K562 (cell line): ENCODE measurements at regions not wholly inside any gene's neighbourhood (a gene's known extent, or its start where the extent isn't known, plus 50 kb on each side); places are given as distances from the start of the nearest gene placed in this dataset.

Experiments used
- ATAC-seq: fragments of 200-7000 bp; cut with Tn5 transposase; 3 replicates; pipeline ENCODE4 v1.9.1; 2020; ENCODE audit warnings: moderate library complexity
- BruUV-seq: library from RNA; stranded (reverse); fragments of 400-500 nt; replicated peaks from 2 replicates; lab custom pipeline; 2021; lab: Mats Ljungman, UMichigan
- CTCF ChIA-PET: fragments of 300-600 bp; formaldehyde crosslinking; extraction: SDS; loops from one replicate; lab custom pipeline; 2021; ENCODE audit warnings: low intra/inter-chr PET ratio; lab: Yijun Ruan, JAX
- POLR2A ChIA-PET: fragments of 300-600, 350-650 bp; sonication (Branson Sonifier 250); formaldehyde crosslinking; extraction: SDS; loops from one replicate; lab custom pipeline; 2021; ENCODE audit warnings: antibody characterized with exemption, inconsistent platforms; lab: Yijun Ruan, JAX
- DNase-seq, 4 experiments: peaks; one replicate each; pipeline versions ENCODE4 v3.0.0 to v3.0.0-alpha.2; 2011 to 2018; ENCODE audit warnings: low spot score in 3 of 4, mixed read lengths in 3 of 4; ENCODE audit errors: extremely low read depth in 1 of 4
- FAIRE-seq: peaks from 2 replicates; lab custom pipeline; 2011; peaks lifted over from hg19 to GRCh38; lab: Jason Lieb, UNC
- H2AFZ ChIP-seq: 2 replicates; pipeline ENCODE4 v1.6.0; 2011; ENCODE audit warnings: low read depth, low read length, control low read depth, inconsistent platforms
- H3K27ac ChIP-seq: fragments of 200-600 bp; 3 replicates; pipeline ENCODE4 v1.8.0; 2011; ENCODE audit warnings: low read depth, mild to moderate bottlenecking, control low read depth, inconsistent platforms, low read length, moderate library complexity, mixed read lengths; ENCODE audit errors: extremely low read depth
- H3K27me3 ChIP-seq, 2 experiments: fragments of 300-600 bp in 1 of 2; 2 replicates in 1 of 2; 3 replicates in 1 of 2; pipeline versions ENCODE4 v1.6.0 to v1.8.0; 2011; ENCODE audit warnings: inconsistent platforms in 2 of 2, low read length in 2 of 2, mild to moderate bottlenecking in 1 of 2, mixed read lengths in 1 of 2, moderate library complexity in 1 of 2; ENCODE audit not compliant: control insufficient read depth in 2 of 2, insufficient read depth in 2 of 2
- H3K36me3 ChIP-seq: fragments of 300-600 bp; 3 replicates; pipeline ENCODE4 v1.8.0; 2011; ENCODE audit warnings: mild to moderate bottlenecking, low read length, inconsistent platforms; ENCODE audit not compliant: control insufficient read depth, insufficient read depth
- H3K4me1 ChIP-seq, 2 experiments: fragments of 200-600 bp in 1 of 2; replicated peaks in 1 of 2; 2 replicates in 1 of 2; 3 replicates in 1 of 2; pipeline versions ENCODE4 v1.5.1 to v1.8.0; 2011; ENCODE audit warnings: inconsistent platforms in 2 of 2, low read length in 2 of 2, mild to moderate bottlenecking in 1 of 2, mixed read lengths in 1 of 2, moderate library complexity in 1 of 2; ENCODE audit not compliant: control insufficient read depth in 2 of 2, insufficient read depth in 2 of 2
- H3K4me2 ChIP-seq: 2 replicates; pipeline ENCODE4 v1.6.1; 2011; ENCODE audit warnings: low read length, control low read depth, inconsistent platforms, mixed read lengths; ENCODE audit not compliant: insufficient read depth
- H3K4me3 ChIP-seq: fragments of 200-600 bp; sonication (generic), shearing (Covaris generic); 2 replicates; pipeline ENCODE4 v1.5.1; 2016; ENCODE audit warnings: control low read depth, inconsistent platforms
- H3K79me2 ChIP-seq: fragments of 200-600 bp; 3 replicates; pipeline ENCODE4 v1.8.0; 2011; ENCODE audit warnings: low read length, inconsistent platforms; ENCODE audit not compliant: control insufficient read depth, insufficient read depth
- H3K9ac ChIP-seq, 2 experiments: 2 replicates each; pipeline versions ENCODE4 v1.6.0 to v1.6.1; 2011; ENCODE audit warnings: low read depth in 2 of 2, low read length in 2 of 2, control low read depth in 1 of 2, inconsistent platforms in 1 of 2, mild to moderate bottlenecking in 1 of 2, mixed read lengths in 1 of 2; ENCODE audit not compliant: insufficient read depth in 1 of 2
- H3K9me1 ChIP-seq: one replicate; pipeline ENCODE4 v1.6.0; 2011; ENCODE audit warnings: inconsistent platforms, mild to moderate bottlenecking, low read length, moderate library complexity; ENCODE audit not compliant: control insufficient read depth, insufficient read depth
- H3K9me3 ChIP-seq: replicated peaks from 2 replicates; pipeline ENCODE4 v1.5.1; 2011; ENCODE audit warnings: low read depth, low read length, inconsistent platforms; ENCODE audit not compliant: control insufficient read depth, insufficient read depth
- H4K20me1 ChIP-seq: replicated peaks from 2 replicates; pipeline ENCODE4 v1.6.1; 2011; ENCODE audit warnings: low read length, inconsistent platforms, mixed read lengths; ENCODE audit not compliant: control insufficient read depth, insufficient read depth
- CSDE1 ChIP-seq, 2 experiments: fragments of 450-650 bp; IDR thresholded peaks; 2 replicates each; pipeline ENCODE4 v1.6.1; 2016; ENCODE audit warnings: mild to moderate bottlenecking in 1 of 2
- DDX20 ChIP-seq: fragments of 450-650 bp; IDR thresholded peaks from 2 replicates; pipeline ENCODE4 v1.6.1; 2016; ENCODE audit warnings: missing genetic modification characterization, low read depth, mild to moderate bottlenecking, missing compliant biosample characterization, moderate library complexity
- SMAD1 ChIP-seq: fragments of 150-350 bp; IDR thresholded peaks from 2 replicates; pipeline ENCODE4 v1.6.1; 2014; ENCODE audit warnings: low read length, low read depth; ENCODE audit not compliant: partially characterized antibody
- STAG1 ChIP-seq: sonication (generic); formaldehyde crosslinking; IDR thresholded peaks from 2 replicates; pipeline ENCODE4 v1.5.0; 2020; ENCODE audit warnings: missing genetic modification reagents, borderline replicate concordance
- TAF1 ChIP-seq: IDR thresholded peaks from 2 replicates; pipeline ENCODE4 v1.6.1; 2011; ENCODE audit warnings: mild to moderate bottlenecking, low read length, moderate library complexity; ENCODE audit not compliant: insufficient read depth, control insufficient read depth, severe bottlenecking; ENCODE audit errors: extremely low read depth
- ZBTB8A ChIP-seq: fragments of 450-650 bp; IDR thresholded peaks from 2 replicates; pipeline ENCODE4 v1.6.1; 2018; ENCODE audit warnings: mild to moderate bottlenecking, moderate library complexity; ENCODE audit not compliant: partially characterized antibody
- ZKSCAN8 ChIP-seq: fragments of 200-800 bp; sonication (Bioruptor generic); IDR thresholded peaks from 2 replicates; pipeline ENCODE4 v1.6.1; 2016; ENCODE audit warnings: missing genetic modification characterization, missing compliant biosample characterization
- ZNF384 ChIP-seq: IDR thresholded peaks from 2 replicates; pipeline ENCODE4 v1.6.1; 2012; ENCODE audit warnings: low read depth, low read length, improper control_type of control experiment
- ZNF561 ChIP-seq: fragments of 450-650 bp; formaldehyde crosslinking; conservative IDR thresholded peaks from 2 replicates; pipeline ENCODE4 v1.4.0; 2020; ENCODE audit warnings: mild to moderate bottlenecking, moderate library complexity
- ZNF644 ChIP-seq: fragments of 200-800 bp; sonication (Bioruptor generic); IDR thresholded peaks from 2 replicates; pipeline ENCODE4 v1.6.1; 2016; ENCODE audit warnings: low read depth, missing genetic modification characterization, missing compliant biosample characterization
- ZNF780A ChIP-seq: fragments of 250-450 bp; sonication (Bioruptor Pico); IDR thresholded peaks from 2 replicates; pipeline ENCODE4 v1.5.0; 2021; ENCODE audit warnings: mild to moderate bottlenecking
- whole genome bisulfite sequencing: fragments of 100-300 bp; shearing (Covaris generic); methylation state at CpG from one replicate; pipeline ENCODE4 v1.1.6; 2016; ENCODE audit warnings: low coverage, mixed read lengths; ENCODE audit not compliant: insufficient coverage; ENCODE audit errors: missing lambda C conversion rate; 5-methylcytosine and 5-hydroxymethylcytosine counted together
- in situ Hi-C: fragments of 300-500 bp; cut with MboI; formaldehyde crosslinking; loops from 4 replicates; pipeline ENCODE4 v1.15.0; 2018; ENCODE audit warnings: inconsistent platforms, mixed read lengths
- intact Hi-C: fragments of 100-400 bp; cut with micrococcal nuclease; formaldehyde crosslinking; loops from 2 replicates; pipeline ENCODE4 v1.14.2; 2022
- TF ChIP-seq, protein P1 (sequence below): sonication (generic); formaldehyde crosslinking; IDR thresholded peaks from 2 replicates; pipeline ENCODE4 v1.8.1; 2023; ENCODE audit warnings: missing genetic modification reagents, mild to moderate bottlenecking, borderline replicate concordance
- TF ChIP-seq, protein P2 (sequence below), 2 experiments: fragments of 450-650 bp; conservative IDR thresholded peaks; 2 replicates each; pipeline ENCODE4 v1.6.1; 2017; ENCODE audit warnings: mild to moderate bottlenecking in 2 of 2, moderate library complexity in 2 of 2

DNA sequence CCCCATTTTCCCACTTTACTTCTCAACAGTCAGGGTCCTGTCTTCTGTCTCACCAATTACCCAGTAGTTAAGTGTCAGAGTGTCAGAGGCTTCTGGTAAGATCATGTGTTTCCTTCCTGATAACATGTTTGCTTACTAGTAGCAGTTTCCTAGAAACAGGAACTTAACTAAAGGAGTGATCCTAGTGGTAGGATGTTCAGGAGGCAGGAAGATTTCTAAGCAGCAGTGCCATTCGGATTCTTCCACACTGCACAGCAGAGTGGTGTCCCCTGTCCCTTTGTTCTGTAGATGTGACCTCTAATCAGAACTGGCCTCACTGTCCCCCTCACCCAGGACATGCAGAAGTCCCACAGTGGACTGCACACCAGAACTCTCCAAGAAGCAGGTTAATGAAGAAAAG, 221.8 kb upstream of the OSR1 start (continued):
- TF ChIP-seq ZBTB8A (no peak), TAF1 (no peak), ZKSCAN8 (no peak), ZNF561 (CRISPR knock-in tag) (no peak)

DNA sequence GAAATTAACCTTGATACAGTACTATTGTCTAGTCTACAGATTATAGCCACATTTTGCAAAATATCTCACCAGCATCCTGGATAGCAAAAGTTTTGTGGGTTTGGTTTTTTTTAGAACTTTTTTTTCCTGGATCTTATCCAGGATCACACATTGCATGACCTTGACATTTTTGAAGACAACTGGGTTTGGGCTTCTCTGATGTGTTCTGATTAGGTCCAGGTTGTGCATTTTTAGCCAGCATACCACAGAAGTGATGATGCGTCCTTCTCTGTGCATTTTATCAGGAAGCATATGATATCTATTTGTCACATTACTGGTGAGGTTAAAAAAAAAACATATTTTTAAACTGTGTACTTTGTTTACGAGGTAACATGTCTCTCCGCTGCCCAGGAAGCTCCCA, 221.0 kb upstream of the OSR1 start:
- 4% methylated on average over 3 of the region's 3 CpGs for WGBS
- CTCF ChIA-PET = no interaction called here
- no TSS peak for BruUV-seq
- Histone ChIP-seq H3K36me3 (no peaks in the 10 kb centered on the region), H3K9me3 (no peaks in the 10 kb centered on the region), H4K20me1 (no peaks in the 10 kb centered on the region), H3K9ac (no peak overlapping the region), H3K4me2 (no peak overlapping the region), H3K4me1 (no peaks in the 10 kb centered on the region), H3K27me3 (no peaks in the 10 kb centered on the region), H3K4me3 (no peak overlapping the region), H2AFZ (no peak overlapping the region), H3K79me2 (no peaks in the 10 kb centered on the region), H3K9me1 (no peaks in the 10 kb centered on the region), H3K27ac (no peak overlapping the region)
- ATAC-seq = no peak
- in situ Hi-C loops (no loop called here), intact Hi-C loops (no loop called here)
- no peak for DNase-seq
- POLR2A ChIA-PET = no interaction called here
- no peak for FAIRE-seq
- TF ChIP-seq, protein P1, sequence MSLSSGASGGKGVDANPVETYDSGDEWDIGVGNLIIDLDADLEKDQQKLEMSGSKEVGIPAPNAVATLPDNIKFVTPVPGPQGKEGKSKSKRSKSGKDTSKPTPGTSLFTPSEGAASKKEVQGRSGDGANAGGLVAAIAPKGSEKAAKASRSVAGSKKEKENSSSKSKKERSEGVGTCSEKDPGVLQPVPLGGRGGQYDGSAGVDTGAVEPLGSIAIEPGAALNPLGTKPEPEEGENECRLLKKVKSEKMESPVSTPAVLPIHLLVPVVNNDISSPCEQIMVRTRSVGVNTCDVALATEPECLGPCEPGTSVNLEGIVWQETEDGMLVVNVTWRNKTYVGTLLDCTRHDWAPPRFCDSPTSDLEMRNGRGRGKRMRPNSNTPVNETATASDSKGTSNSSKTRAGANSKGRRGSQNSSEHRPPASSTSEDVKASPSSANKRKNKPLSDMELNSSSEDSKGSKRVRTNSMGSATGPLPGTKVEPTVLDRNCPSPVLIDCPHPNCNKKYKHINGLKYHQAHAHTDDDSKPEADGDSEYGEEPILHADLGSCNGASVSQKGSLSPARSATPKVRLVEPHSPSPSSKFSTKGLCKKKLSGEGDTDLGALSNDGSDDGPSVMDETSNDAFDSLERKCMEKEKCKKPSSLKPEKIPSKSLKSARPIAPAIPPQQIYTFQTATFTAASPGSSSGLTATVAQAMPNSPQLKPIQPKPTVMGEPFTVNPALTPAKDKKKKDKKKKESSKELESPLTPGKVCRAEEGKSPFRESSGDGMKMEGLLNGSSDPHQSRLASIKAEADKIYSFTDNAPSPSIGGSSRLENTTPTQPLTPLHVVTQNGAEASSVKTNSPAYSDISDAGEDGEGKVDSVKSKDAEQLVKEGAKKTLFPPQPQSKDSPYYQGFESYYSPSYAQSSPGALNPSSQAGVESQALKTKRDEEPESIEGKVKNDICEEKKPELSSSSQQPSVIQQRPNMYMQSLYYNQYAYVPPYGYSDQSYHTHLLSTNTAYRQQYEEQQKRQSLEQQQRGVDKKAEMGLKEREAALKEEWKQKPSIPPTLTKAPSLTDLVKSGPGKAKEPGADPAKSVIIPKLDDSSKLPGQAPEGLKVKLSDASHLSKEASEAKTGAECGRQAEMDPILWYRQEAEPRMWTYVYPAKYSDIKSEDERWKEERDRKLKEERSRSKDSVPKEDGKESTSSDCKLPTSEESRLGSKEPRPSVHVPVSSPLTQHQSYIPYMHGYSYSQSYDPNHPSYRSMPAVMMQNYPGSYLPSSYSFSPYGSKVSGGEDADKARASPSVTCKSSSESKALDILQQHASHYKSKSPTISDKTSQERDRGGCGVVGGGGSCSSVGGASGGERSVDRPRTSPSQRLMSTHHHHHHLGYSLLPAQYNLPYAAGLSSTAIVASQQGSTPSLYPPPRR (CRISPR knock-in tag) = no peak
- TF ChIP-seq SMAD1 (no peak), DDX20 (no peak), ZNF384 (no peak), ZNF644 (tag) (no peak), ZNF780A (CRISPR knock-in tag) (no peak), STAG1 (CRISPR knock-in tag) (no peak), CSDE1 (IDR thresholded peaks at IDR 0.05) (no peak)
- TF ChIP-seq, protein P2, sequence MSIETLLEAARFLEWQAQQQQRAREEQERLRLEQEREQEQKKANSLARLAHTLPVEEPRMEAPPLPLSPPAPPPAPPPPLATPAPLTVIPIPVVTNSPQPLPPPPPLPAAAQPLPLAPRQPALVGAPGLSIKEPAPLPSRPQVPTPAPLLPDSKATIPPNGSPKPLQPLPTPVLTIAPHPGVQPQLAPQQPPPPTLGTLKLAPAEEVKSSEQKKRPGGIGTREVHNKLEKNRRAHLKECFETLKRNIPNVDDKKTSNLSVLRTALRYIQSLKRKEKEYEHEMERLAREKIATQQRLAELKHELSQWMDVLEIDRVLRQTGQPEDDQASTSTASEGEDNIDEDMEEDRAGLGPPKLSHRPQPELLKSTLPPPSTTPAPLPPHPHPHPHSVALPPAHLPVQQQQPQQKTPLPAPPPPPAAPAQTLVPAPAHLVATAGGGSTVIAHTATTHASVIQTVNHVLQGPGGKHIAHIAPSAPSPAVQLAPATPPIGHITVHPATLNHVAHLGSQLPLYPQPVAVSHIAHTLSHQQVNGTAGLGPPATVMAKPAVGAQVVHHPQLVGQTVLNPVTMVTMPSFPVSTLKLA (conservative IDR thresholded peaks at IDR 0.05) = no peak
